HepG2 (cell line): ENCODE measurements at regions not wholly inside any gene's neighbourhood (a gene's known extent, or its start where the extent isn't known, plus 50 kb on each side); places are given as distances from the start of the nearest gene placed in this dataset.

Source experiments
- ATAC-seq: fragments of 200-7000 bp; cut with Tn5 transposase; 3 replicates; pipeline ENCODE4 v1.9.1; 2020; ENCODE audit warnings: mild to moderate bottlenecking, moderate library complexity
- BruUV-seq: library from RNA; stranded (reverse); fragments of 400-500 nt; replicated peaks from 2 replicates; lab custom pipeline; 2021; lab: Mats Ljungman, UMichigan
- CTCF ChIA-PET: fragments of 300-600 bp; formaldehyde crosslinking; extraction: SDS; loops from one replicate; lab custom pipeline; 2021; ENCODE audit warnings: low total read pairs, inconsistent platforms, low intra/inter-chr PET ratio; lab: Yijun Ruan, JAX
- POLR2A ChIA-PET: fragments of 350-600 bp; sonication (Branson Sonifier 250); formaldehyde crosslinking; loops from one replicate; lab custom pipeline; 2020; ENCODE audit warnings: antibody characterized with exemption, inconsistent platforms; lab: Yijun Ruan, JAX
- DNase-seq: peaks from one replicate; pipeline ENCODE4 v3.0.0-alpha.2; 2015; ENCODE audit warnings: low spot score
- FAIRE-seq: peaks from 3 replicates; lab custom pipeline; 2011; peaks lifted over from hg19 to GRCh38; lab: Jason Lieb, UNC
- H2AFZ ChIP-seq: one replicate; pipeline ENCODE4 v1.6.1; 2011; ENCODE audit warnings: low read length, inconsistent platforms
- H3K27ac ChIP-seq: fragments of 300-600 bp; 3 replicates; pipeline ENCODE4 v1.8.0; 2011; ENCODE audit warnings: mixed run types, mild to moderate bottlenecking, mixed read lengths, low read length, inconsistent platforms; ENCODE audit not compliant: insufficient read depth; ENCODE audit errors: extremely low read length
- H3K27me3 ChIP-seq, 2 experiments: fragments of 200-600 bp in 1 of 2; 2 replicates in 1 of 2; 3 replicates in 1 of 2; pipeline versions ENCODE4 v1.6.0 to v1.8.0; 2011; ENCODE audit warnings: low read length in 2 of 2, mild to moderate bottlenecking in 2 of 2, moderate library complexity in 2 of 2, inconsistent platforms in 1 of 2; ENCODE audit not compliant: insufficient read depth in 2 of 2, control insufficient read depth in 1 of 2
- H3K36me3 ChIP-seq, 2 experiments: fragments of 200-600 bp in 1 of 2; replicated peaks in 1 of 2; 2 replicates in 1 of 2; 3 replicates in 1 of 2; pipeline versions ENCODE4 v1.5.1 to v1.8.0; 2011; ENCODE audit warnings: low read length in 2 of 2, inconsistent platforms in 1 of 2; ENCODE audit not compliant: insufficient read depth in 2 of 2, control insufficient read depth in 1 of 2
- H3K4me1 ChIP-seq: 2 replicates; pipeline ENCODE4 v1.5.1; 2012; ENCODE audit warnings: low read length, inconsistent platforms; ENCODE audit not compliant: insufficient read depth
- H3K4me2 ChIP-seq: 2 replicates; pipeline ENCODE4 v1.6.0; 2011; ENCODE audit warnings: low read depth, low read length, inconsistent platforms
- H3K4me3 ChIP-seq, 3 experiments: fragments of 200-600 bp in 1 of 3; sonication (generic), shearing (Covaris generic) in 1 of 3; replicated peaks in 1 of 3; 2 replicates each; pipeline ENCODE4 v1.5.1; 2011 to 2016; ENCODE audit warnings: low read length in 3 of 3, inconsistent platforms in 2 of 3, low read depth in 2 of 3, mild to moderate bottlenecking in 2 of 3, control low read depth in 1 of 3, mixed read lengths in 1 of 3; ENCODE audit not compliant: insufficient read depth in 1 of 3
- H3K79me2 ChIP-seq: one replicate; pipeline ENCODE4 v1.6.1; 2011; ENCODE audit warnings: low read length, inconsistent platforms; ENCODE audit not compliant: insufficient read depth
- H3K9ac ChIP-seq: 2 replicates; pipeline ENCODE4 v1.6.0; 2011; ENCODE audit warnings: mild to moderate bottlenecking, low read depth, low read length, inconsistent platforms; ENCODE audit not compliant: insufficient read depth
- H3K9me3 ChIP-seq: 2 replicates; pipeline ENCODE4 v1.5.1; 2012; ENCODE audit warnings: mild to moderate bottlenecking, low read length
- H4K20me1 ChIP-seq: 2 replicates; pipeline ENCODE4 v1.6.0; 2011; ENCODE audit warnings: inconsistent platforms, mild to moderate bottlenecking, low read length, moderate library complexity; ENCODE audit not compliant: insufficient read depth
- PAXIP1 ChIP-seq: sonication (generic); formaldehyde crosslinking; conservative IDR thresholded peaks from 2 replicates; pipeline ENCODE4 v1.4.0; 2020; ENCODE audit warnings: mild to moderate bottlenecking, missing genetic modification reagents, moderate library complexity
- in situ Hi-C: cut with HindIII; loops from 2 replicates; pipeline ENCODE4 v1.10.0; 2017; ENCODE audit warnings: low pct_unique_long_range_greater_than_20kb; ENCODE audit not compliant: extremely low pct_ligation_motif_present
- intact Hi-C: fragments of 100-400 bp; cut with micrococcal nuclease; formaldehyde crosslinking; loops from one replicate; pipeline ENCODE4 v1.10.0; 2022; ENCODE audit not compliant: unreplicated experiment
- TF ChIP-seq, protein P1 (sequence below): sonication (generic); formaldehyde crosslinking; IDR thresholded peaks from 2 replicates; pipeline ENCODE4 v1.4.0; 2020; ENCODE audit warnings: missing genetic modification reagents, mild to moderate bottlenecking, borderline replicate concordance

DNA sequence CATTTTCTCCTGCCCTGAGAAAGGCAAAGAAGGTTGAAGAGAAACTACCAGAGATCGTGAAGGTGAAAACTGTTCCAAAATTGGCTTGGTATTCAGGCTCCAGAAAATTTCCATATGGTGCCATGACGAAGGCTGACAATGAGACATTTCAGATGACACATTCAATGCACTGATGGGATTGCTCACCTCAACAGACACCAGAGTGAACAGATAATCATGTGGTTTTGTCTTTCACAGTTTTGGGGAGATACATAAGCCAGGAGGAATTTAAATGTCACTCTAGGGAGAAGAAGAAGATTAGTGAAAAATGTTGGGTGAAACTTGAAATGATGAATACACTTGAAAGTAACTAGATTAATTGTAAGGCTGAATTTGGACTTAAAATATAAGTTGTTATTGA, 339.7 kb upstream of the EPHA3 start (continued):
- TF ChIP-seq PAXIP1 (CRISPR knock-in tag), result no peak
- TF ChIP-seq, all 625 proteins: peak for 0

DNA sequence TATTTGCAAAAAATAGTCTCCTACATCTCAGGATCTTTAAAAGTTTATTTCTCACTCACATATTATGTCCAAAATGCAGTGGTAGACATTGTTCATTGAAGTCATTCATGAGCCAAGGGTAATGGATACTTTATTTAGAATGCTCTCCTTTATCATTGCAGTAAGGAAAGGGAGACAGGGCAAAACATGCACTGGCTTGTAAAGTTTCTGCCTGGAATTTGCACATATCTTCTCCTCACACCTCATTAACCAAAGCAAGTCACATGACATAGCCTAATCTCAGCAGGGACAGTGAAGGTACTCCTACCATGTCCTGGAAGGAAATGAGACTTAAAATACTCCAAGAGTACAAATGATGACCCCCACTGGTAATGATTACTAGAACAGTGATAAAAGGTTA, 333.7 kb upstream of the EPHA3 start:
- BruUV-seq, result no TSS peak
- H3K27ac ChIP-seq, result no peak overlapping the region
- no peak overlapping the region for H3K9ac ChIP-seq
- DNase-seq (no peak), ATAC-seq (no peak), FAIRE-seq (no peak)
- no peaks in the 10 kb centered on the region for H3K4me1 ChIP-seq
- H3K9me3 ChIP-seq, result no peaks in the 10 kb centered on the region
- no peak overlapping the region for H3K4me2 ChIP-seq
- H3K27me3 ChIP-seq, result no peaks in the 10 kb centered on the region
- H2AFZ ChIP-seq, result no peak overlapping the region
- intact Hi-C loops, result no loop called here
- ChIA-PET POLR2A (no interaction called here), CTCF (no interaction called here)
- H4K20me1 ChIP-seq, result no peaks in the 10 kb centered on the region
- no peak overlapping the region for H3K4me3 ChIP-seq
- no peaks in the 10 kb centered on the region for H3K79me2 ChIP-seq
- H3K36me3 ChIP-seq, result no peaks in the 10 kb centered on the region
- in situ Hi-C loops, result no loop called here
- TF ChIP-seq, protein P1, sequence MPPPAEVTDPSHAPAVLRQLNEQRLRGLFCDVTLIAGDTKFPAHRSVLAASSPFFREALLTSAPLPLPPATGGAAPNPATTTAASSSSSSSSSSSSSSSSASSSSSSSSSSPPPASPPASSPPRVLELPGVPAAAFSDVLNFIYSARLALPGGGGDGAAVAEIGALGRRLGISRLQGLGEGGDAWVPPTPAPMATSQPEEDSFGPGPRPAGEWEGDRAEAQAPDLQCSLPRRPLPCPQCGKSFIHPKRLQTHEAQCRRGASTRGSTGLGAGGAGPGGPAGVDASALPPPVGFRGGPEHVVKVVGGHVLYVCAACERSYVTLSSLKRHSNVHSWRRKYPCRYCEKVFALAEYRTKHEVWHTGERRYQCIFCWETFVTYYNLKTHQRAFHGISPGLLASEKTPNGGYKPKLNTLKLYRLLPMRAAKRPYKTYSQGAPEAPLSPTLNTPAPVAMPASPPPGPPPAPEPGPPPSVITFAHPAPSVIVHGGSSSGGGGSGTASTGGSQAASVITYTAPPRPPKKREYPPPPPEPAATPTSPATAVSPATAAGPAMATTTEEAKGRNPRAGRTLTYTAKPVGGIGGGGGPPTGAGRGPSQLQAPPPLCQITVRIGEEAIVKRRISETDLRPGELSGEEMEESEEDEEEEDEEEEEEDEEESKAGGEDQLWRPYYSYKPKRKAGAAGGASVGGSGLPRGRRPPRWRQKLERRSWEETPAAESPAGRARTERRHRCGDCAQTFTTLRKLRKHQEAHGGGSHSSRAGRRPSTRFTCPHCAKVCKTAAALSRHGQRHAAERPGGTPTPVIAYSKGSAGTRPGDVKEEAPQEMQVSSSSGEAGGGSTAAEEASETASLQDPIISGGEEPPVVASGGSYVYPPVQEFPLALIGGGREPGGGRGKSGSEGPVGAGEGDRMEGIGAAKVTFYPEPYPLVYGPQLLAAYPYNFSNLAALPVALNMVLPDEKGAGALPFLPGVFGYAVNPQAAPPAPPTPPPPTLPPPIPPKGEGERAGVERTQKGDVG (CRISPR knock-in tag), result no peak
